Stimulated activated CD8-positive, alpha-beta memory T cell treated with anti-CD3 and anti-CD28 coated beads, Interleukin-12 subunit alpha, Interleukin-12 subunit beta, amount 100 ng/mL, for 1 hour (primary cell): ENCODE measurements at regions not wholly inside any gene's neighbourhood (a gene's known extent, or its start where the extent isn't known, plus 50 kb on each side); places are given as distances from the start of the nearest gene placed in this dataset.
"Not testable (repeated sequence)": the region's sequence is repeated elsewhere in the genome, so short reads cannot be mapped to it uniquely, and the experiment has no call there.

Source experiments
- DNase-seq: peaks from one replicate; pipeline ENCODE4 v3.0.0-alpha.2; 2020; ENCODE audit warnings: low read depth

DNA sequence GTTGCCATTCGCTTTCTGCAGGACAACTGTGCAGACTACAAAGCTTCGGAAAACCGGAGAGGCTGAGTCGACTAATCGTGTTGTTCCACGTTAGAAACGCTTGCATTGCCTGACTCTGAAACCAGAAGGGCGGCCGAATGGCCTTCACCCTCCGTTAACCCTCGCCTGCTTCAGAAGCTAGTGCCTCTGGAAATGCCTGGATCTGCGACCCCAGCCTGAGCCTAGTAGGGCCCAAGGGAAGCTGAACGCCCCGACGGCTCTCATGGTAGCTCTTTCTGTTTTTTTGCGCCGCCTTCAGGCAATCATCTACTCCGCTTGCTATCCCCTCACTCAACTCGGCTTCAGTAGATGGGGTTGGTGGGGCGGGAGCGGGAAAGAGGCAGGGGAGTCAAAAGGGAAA lies 117.3 kb downstream of the PPIAL4A start:
- not testable (repeated sequence) for DNase-seq

GRCh38 chr1:121007755-121008154 lies 118.2 kb downstream of the PPIAL4A start:
- not testable (repeated sequence) for DNase-seq

- not testable (repeated sequence) for DNase-seq
Measured at GRCh38 chr1:121008512-121009215, 119.1 kb downstream of the PPIAL4A start.

- not testable (repeated sequence) for DNase-seq
Measured at GRCh38 chr1:121009216-121010057, 119.9 kb downstream of the PPIAL4A start.

DNA sequence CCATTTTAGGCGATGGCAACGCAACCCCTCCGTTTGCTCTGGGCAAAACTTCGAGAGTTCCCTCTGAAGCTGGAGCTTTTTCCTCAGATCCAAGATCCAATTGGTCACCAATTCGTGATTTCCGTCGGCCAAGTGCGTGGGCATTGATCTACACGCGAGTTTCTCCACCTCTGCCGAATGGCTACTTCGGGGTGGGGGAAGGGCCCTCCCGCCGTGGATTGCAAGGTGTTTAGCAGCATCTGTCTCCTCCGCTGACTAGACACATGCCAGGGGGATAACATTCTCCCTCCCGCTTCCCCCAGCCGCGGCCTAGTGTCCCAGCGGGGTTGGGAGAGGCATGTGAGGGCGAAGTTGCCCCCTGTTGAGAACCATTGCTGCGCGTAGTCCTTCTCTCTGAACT lies 120.6 kb downstream of the PPIAL4A start:
- not testable (repeated sequence) for DNase-seq

DNA sequence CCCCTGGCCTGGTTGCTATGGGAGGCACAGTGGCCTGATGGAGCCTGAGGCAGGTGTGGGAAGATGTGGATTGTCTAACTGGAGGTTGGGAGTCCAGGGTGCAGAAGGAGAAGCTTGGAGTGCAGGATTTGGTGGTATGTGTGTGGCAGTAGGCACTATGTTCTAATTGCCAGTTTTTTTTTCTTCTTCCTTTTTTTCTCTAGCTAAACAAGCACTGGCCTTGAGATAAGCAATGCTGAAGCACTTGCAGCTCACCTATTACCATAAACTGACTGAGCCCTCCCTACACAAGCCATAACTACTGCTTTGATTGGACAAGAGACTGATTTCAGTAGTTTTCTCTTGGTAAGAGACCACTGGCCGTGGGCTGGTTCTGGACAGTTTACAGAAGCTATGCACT lies 123.6 kb downstream of the PPIAL4A start:
- not testable (repeated sequence) for DNase-seq

DNA sequence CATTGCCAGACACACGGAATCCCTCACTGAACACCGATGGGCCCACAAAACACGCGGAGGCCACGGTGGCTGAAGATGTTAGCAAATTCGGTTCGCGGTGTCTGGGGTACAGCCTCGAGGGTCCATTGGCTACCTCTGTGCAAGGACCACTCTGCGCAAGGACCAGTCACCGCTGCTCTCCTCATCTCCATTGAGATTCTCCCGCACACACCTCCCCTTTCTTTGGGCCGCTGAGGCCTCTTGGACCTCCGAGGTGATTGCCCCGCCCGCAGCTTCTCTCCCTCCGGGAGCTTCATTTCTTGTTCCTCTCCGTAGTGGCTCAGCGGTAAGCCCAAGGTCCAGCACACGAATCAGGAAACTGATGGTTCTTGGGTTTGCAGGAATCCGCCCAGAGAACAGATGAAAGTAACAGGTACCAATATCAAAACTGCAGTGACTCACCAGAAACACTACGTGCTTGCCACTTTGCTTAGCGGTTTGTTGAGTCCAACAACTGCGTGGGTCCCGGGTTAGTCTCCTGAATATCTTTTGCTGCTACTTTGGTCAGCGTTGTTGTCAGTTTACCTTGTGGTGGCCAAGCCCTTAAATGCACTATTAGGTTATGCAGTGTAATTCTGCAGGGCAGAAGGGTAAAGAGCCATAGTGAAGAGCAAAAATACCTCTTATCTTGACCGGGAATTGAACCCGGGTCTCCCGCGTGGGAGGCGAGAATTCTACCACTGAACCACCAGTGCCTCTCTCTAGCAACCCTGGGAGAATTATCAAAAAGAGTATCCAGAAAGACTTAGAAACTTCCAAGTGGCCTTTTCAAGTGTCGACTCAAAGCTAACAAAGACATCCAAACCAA lies 126.8 kb downstream of the PPIAL4A start:
- DNase-seq, result not testable (repeated sequence)

DNA sequence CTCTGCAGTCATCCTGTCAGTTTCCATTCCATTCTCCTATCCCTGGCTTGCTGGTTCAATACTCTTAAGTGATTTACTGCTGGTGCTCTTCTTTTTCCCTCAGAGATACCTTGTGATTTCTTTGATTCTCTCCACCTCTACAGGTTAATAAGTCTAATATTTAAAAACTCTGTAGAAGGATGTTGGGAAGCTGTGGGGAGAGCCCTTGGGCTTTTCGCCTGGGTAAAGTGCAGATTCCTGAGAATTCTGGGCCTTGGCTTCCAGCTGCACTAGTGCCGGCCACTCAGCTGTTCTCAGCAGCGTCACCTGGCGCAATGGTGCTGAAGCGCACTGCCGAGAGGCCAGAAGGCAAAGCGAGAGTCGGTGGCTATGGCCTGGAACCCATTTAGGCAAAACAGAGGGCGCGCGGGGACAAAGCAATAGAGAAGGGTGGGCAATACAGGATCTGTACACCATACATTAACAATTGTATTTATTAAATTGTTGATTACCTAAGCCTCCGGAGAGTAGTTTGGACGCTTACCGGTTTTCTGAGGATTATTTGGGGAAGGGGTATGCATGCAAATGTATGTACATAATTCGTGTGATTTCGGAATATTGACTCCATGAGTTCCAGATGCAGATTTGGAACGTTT lies 130.3 kb downstream of the PPIAL4A start:
- not testable (repeated sequence) for DNase-seq

DNA sequence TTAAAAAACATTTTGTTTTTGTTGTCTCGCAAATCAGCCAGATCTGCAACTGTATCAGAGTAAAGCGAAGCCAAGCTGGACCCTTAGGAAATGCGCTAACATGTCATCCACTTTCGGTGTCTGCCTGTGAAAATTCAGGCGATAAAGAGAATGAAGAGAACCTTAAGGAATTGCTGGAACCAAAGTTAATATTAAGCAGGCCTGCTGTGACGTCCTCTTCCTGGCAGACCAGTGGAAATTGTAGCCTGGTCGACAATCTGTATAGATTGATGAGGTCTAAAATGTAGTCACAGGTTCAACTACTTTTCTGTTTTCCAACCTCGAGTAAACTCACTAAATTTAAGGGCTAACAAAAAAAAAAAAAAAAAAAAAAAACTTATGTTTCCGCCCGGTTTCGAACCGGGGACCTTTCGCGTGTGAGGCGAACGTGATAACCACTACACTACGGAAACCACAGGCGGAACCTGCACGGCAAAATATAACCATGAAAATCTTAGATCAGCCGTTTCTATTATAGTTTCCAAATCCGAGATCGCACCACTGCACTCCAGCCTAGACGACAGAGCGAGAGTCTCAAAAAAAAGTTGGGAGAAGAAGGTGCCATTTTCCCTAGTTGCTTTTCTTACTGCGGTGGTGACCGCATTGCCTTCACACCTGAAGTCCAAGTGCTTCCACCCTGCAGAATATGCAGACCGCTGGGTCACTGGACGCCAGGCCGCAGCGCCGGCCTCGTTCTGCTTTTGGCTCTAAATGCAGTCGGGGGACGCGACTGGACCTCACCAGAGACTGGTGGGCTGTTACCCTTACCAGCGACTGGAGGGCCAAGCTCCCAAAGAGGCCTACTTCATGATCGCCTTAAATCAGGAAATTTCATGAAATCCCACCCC lies 131.0 kb downstream of the PPIAL4A start:
- not testable (repeated sequence) for DNase-seq

GRCh38 chr1:121021716-121022115 lies 132.1 kb downstream of the PPIAL4A start:
- not testable (repeated sequence) for DNase-seq

- DNase-seq, result not testable (repeated sequence)
Measured at GRCh38 chr1:121032878-121033494, 143.4 kb downstream of the PPIAL4A start.

GRCh38 chr1:121036792-121037191 lies 147.2 kb downstream of the PPIAL4A start:
- DNase-seq, result not testable (repeated sequence)

DNA sequence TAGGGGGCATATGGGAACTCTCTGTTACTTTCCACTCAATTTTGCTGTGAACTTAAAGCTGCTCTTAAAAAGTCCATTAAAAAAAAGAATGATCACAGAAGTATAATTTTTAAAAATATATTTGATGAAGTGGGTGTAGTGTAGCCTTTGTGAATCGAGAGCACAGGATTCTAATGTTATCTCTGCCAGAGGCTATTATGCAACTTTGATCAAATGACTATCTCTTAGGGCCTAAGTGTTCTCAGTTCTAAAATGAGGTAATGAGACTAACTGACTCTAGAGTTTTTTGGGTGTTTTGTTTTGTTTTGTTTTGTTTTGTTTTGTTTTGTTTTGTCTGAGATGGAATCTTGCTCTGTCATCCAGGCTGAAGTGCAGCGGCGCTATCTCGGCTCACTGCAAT lies 143.2 kb downstream of the FAM72B start:
- DNase-seq, result not testable (repeated sequence)

DNA sequence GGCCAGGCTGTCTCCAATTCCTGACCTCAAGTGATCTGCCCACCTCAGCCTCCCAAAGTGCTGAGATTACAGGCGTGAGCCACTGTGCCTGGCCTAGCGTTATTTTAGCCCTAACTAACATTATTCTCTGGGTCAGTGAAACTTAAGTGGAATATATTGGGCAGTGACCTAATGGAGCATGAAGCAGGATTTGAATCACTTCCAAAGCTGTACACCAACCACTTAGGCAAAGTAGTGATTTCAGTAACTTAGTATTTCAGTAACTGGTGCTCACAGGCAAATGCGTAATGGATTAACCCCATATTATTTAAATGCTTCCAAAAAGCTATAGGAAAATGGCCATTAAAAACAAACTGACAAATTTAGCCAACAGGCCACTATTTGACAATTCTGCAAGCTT lies 142.6 kb downstream of the FAM72B start:
- DNase-seq, result not testable (repeated sequence)

DNA sequence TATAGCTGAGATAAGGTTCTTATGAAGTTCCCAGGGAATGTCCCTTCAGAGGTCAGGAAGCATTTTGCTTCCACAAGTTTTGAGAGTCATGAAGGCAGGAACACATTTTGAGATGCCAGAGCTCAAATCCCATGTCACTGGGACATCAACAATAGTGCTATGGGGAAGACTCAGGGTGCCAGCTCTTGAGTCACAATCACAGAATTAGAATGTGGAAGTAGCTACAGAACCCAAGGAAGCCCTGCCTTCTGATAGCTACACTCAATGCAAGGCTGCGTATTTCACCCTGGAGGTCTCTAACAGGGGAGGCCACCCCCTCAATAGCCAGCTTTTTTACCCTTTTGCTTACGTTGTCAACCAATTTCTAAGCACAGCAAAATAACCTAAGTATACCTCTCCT lies 141.3 kb downstream of the FAM72B start:
- not testable (repeated sequence) for DNase-seq

DNA sequence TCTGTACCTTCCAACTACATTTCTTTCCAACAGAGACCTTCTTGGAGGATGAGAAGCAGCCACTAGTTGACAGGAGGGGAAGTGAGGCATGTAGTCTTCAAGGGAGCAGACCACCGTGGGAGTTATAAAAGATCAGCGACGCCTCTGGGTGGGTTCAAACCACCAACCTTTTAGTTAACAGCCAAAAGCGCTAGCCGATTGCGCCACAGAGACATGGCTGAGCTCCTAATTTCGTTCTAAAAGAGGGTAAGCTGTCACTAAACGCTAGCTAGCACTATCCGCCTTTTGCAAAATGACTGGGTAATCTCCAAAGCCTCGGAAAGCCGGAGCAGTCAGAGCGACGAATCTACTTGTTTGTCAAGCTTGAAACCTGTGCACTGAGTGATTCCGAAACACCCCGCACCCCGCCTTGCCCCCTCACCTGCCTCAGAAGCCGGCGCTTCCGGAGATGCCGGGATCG lies 135.8 kb downstream of the FAM72B start:
- not testable (repeated sequence) for DNase-seq

DNA sequence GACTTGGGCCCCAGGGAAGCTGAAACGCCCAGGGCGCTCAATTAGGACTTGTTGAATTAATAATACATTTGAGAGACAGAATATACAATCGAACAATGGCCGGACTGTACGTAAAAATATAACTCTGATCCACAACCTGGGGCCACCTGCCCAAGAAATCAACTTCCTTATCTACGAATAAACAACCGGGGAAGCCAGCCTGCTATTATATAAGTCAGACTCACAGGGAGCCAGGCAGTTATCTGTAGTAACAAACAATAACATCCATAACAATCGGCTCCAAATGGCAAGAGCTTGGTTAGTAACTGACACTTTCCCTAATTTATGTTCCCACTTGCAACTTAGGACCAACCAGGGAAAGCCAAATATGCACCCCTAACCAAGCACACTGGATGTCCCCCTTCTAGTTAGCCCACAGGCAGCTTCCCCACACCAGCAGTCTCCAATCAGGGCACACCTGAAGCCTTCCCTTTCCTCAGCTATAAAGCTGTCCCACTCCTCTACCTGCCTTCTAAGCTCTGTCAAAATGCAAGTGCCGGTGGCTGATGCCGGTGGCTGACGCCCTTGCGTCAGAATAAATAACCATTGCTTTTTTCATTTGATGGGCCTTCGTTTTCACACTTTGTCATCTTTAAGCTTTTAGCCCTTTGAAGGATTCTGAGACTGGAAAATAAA lies 135.2 kb downstream of the FAM72B start:
- DNase-seq, result not testable (repeated sequence)

GRCh38 chr1:121050097-121050496 lies 134.0 kb downstream of the FAM72B start:
- DNase-seq, result not testable (repeated sequence)

- DNase-seq, result not testable (repeated sequence)
Measured at GRCh38 chr1:121051161-121051790, 132.9 kb downstream of the FAM72B start.
